HCT116 (cell line): ENCODE measurements at regions not wholly inside any gene's neighbourhood (a gene's known extent, or its start where the extent isn't known, plus 50 kb on each side); places are given as distances from the start of the nearest gene placed in this dataset.

Source experiments
- ATAC-seq: fragments of 200-7000 bp; cut with Tn5 transposase; 2 replicates; pipeline ENCODE4 v1.9.1; 2020; ENCODE audit warnings: mild to moderate bottlenecking, moderate library complexity
- BruUV-seq: library from RNA; stranded (reverse); fragments of 400-500 nt; replicated peaks from 2 replicates; lab custom pipeline; 2021; lab: Mats Ljungman, UMichigan
- CTCF ChIA-PET: fragments of 300-600 bp; sonication (Branson Sonifier 250); formaldehyde crosslinking; loops from one replicate; lab custom pipeline; 2021; ENCODE audit warnings: antibody characterized with exemption; lab: Charles Lee
- POLR2A ChIA-PET: fragments of 300-600, 350-600 bp; sonication (Branson Sonifier 250); formaldehyde crosslinking; loops from one replicate; lab custom pipeline; 2021; ENCODE audit warnings: antibody characterized with exemption; lab: Charles Lee
- RAD21 ChIA-PET, 2 experiments: fragments of 300-600 bp; sonication (Branson Sonifier 250); formaldehyde crosslinking; loops; one replicate each; lab custom pipeline; 2023; ENCODE audit warnings: low total read pairs in 2 of 2; ENCODE audit not compliant: uncharacterized antibody in 2 of 2, unreplicated experiment in 2 of 2, low non-redundant PET in 1 of 2; lab: Charles Lee
- DNase-seq: peaks from one replicate; pipeline ENCODE4 v3.0.0-alpha.2; 2010; ENCODE audit warnings: low read depth, low spot score
- H2AFZ ChIP-seq: fragments of 200-600 bp; shearing (Covaris generic), sonication (generic); 2 replicates; pipeline ENCODE4 v1.6.1; 2017; ENCODE audit warnings: low read depth, mixed run types, mixed read lengths, antibody characterized with exemption, low read length; ENCODE audit not compliant: poor library complexity, severe bottlenecking
- H3K27ac ChIP-seq: 2 replicates; pipeline ENCODE4 v1.5.1; 2012; ENCODE audit warnings: low read depth, low read length
- H3K27me3 ChIP-seq: fragments of 200-600 bp; sonication (generic); 2 replicates; pipeline ENCODE4 v1.6.1; 2016; ENCODE audit warnings: mixed run types, low read length, mixed read lengths; ENCODE audit not compliant: insufficient read depth
- H3K36me3 ChIP-seq, 2 experiments: fragments of 200-500 bp in 1 of 2; fragments of 200-600 bp in 1 of 2; sonication (Bioruptor generic) in 1 of 2; sonication (generic) in 1 of 2; 2 replicates each; pipeline versions ENCODE4 v1.5.1 to v1.6.1; 2014 to 2016; ENCODE audit warnings: low read length in 2 of 2, inconsistent platforms in 1 of 2, mixed read lengths in 1 of 2, mixed run types in 1 of 2; ENCODE audit not compliant: insufficient read depth in 2 of 2, control insufficient read depth in 1 of 2
- H3K4me1 ChIP-seq, 2 experiments: fragments of 200-600 bp in 1 of 2; sonication (generic) in 1 of 2; 2 replicates each; pipeline versions ENCODE4 v1.5.1 to v1.6.1; 2012 to 2017; ENCODE audit warnings: low read length in 2 of 2, inconsistent platforms in 1 of 2, mild to moderate bottlenecking in 1 of 2, mixed read lengths in 1 of 2, mixed run types in 1 of 2, moderate library complexity in 1 of 2; ENCODE audit not compliant: insufficient read depth in 2 of 2, control insufficient read depth in 1 of 2
- H3K4me2 ChIP-seq: fragments of 200-600 bp; sonication (generic); 2 replicates; pipeline ENCODE4 v1.6.1; 2017; ENCODE audit warnings: mixed run types, low read length, mixed read lengths
- H3K4me3 ChIP-seq, 2 experiments: fragments of 200-600 bp in 1 of 2; sonication (generic) in 1 of 2; replicated peaks in 1 of 2; 2 replicates each; pipeline ENCODE4 v1.5.1; 2011 to 2016; ENCODE audit warnings: low read length in 2 of 2, control low read depth in 1 of 2, low read depth in 1 of 2, mild to moderate bottlenecking in 1 of 2, mixed read lengths in 1 of 2, mixed run types in 1 of 2
- H3K79me2 ChIP-seq: fragments of 200-600 bp; sonication (generic); 2 replicates; pipeline ENCODE4 v1.6.1; 2017; ENCODE audit warnings: mild to moderate bottlenecking, mixed run types, low read length, moderate library complexity, mixed read lengths; ENCODE audit not compliant: insufficient read depth
- H3K9ac ChIP-seq: fragments of 200-600 bp; sonication (generic); 2 replicates; pipeline ENCODE4 v1.6.1; 2016; ENCODE audit warnings: low read length, mixed read lengths
- H3K9me2 ChIP-seq: fragments of 200-600 bp; sonication (generic), shearing (Covaris generic); 2 replicates; pipeline ENCODE4 v1.6.1; 2017; ENCODE audit warnings: mixed run types, mild to moderate bottlenecking, moderate library complexity; ENCODE audit not compliant: insufficient read depth
- H3K9me3 ChIP-seq, 2 experiments: fragments of 200-500 bp in 1 of 2; fragments of 200-600 bp in 1 of 2; sonication (Bioruptor generic) in 1 of 2; sonication (generic) in 1 of 2; 2 replicates each; pipeline ENCODE4 v1.6.1; 2014 to 2017; ENCODE audit warnings: low read length in 2 of 2, mixed read lengths in 2 of 2, inconsistent platforms in 1 of 2, low read depth in 1 of 2, mild to moderate bottlenecking in 1 of 2, mixed run types in 1 of 2, moderate library complexity in 1 of 2; ENCODE audit not compliant: control insufficient read depth in 1 of 2, insufficient read depth in 1 of 2
- H4K20me1 ChIP-seq: fragments of 200-600 bp; sonication (generic), shearing (Covaris generic); 2 replicates; pipeline ENCODE4 v1.6.1; 2017; ENCODE audit warnings: mixed run types, mild to moderate bottlenecking, moderate library complexity; ENCODE audit not compliant: insufficient read depth
- CEBPB ChIP-seq: IDR thresholded peaks from 2 replicates; pipeline ENCODE4 v1.6.1; 2012; ENCODE audit warnings: low read depth
- ELF1 ChIP-seq: IDR thresholded peaks from 2 replicates; pipeline ENCODE4 v1.6.1; 2012; ENCODE audit warnings: low read depth, borderline replicate concordance
- EZH2 ChIP-seq: fragments of 200-600 bp; sonication (generic); IDR thresholded peaks from 2 replicates; pipeline ENCODE4 v1.6.1; 2017; ENCODE audit warnings: antibody characterized with exemption, mixed run types
- FOSL1 ChIP-seq: IDR thresholded peaks from 2 replicates; pipeline ENCODE4 v1.6.1; 2012; ENCODE audit warnings: low read depth
- POLR2AphosphoS5 ChIP-seq: IDR thresholded peaks from 2 replicates; pipeline ENCODE4 v1.6.1; 2011; ENCODE audit warnings: mild to moderate bottlenecking, low read depth, low read length, moderate library complexity
- RAD21 ChIP-seq: IDR thresholded peaks from 2 replicates; pipeline ENCODE4 v1.6.1; 2012; ENCODE audit warnings: low read depth, mild to moderate bottlenecking
- REST ChIP-seq: IDR thresholded peaks from 2 replicates; pipeline ENCODE4 v1.6.1; 2012; ENCODE audit warnings: low read depth
- SIN3A ChIP-seq: IDR thresholded peaks from 2 replicates; pipeline ENCODE4 v1.6.1; 2012; ENCODE audit warnings: low read depth
- SP1 ChIP-seq: IDR thresholded peaks from 2 replicates; pipeline ENCODE4 v1.6.1; 2012; ENCODE audit warnings: low read depth
- SRF ChIP-seq: IDR thresholded peaks from 2 replicates; pipeline ENCODE4 v1.6.1; 2012; ENCODE audit warnings: low read depth
- TCF7L2 ChIP-seq: IDR thresholded peaks from 2 replicates; pipeline ENCODE4 v1.7.0; 2011; ENCODE audit warnings: borderline replicate concordance, inconsistent platforms; ENCODE audit not compliant: insufficient read depth, insufficient read length; ENCODE audit errors: extremely low read depth
- YY1 ChIP-seq: IDR thresholded peaks from 2 replicates; pipeline ENCODE4 v1.6.1; 2011; ENCODE audit warnings: low read length, low read depth, moderate library complexity, mild to moderate bottlenecking; ENCODE audit not compliant: insufficient replicate concordance; ENCODE audit errors: extremely low read depth
- ZBTB33 ChIP-seq: IDR thresholded peaks from 2 replicates; pipeline ENCODE4 v1.6.1; 2011; ENCODE audit warnings: mild to moderate bottlenecking, low read length, moderate library complexity; ENCODE audit not compliant: insufficient replicate concordance; ENCODE audit errors: extremely low read depth
- ZFX ChIP-seq: fragments of 450-650 bp; IDR thresholded peaks from 2 replicates; pipeline ENCODE4 v1.6.1; 2017
- intact Hi-C: fragments of 100-400 bp; cut with micrococcal nuclease; formaldehyde crosslinking; loops from 2 replicates; pipeline ENCODE4 v1.10.0; 2022
- TF ChIP-seq, protein P1 (sequence below), 3 experiments: fragments of 200-600 bp in 1 of 3; sonication (generic) in 1 of 3; IDR thresholded peaks in 2 of 3; conservative IDR thresholded peaks in 1 of 3; 2 replicates each; pipeline ENCODE4 v1.5.1; 2012 to 2017; ENCODE audit warnings: low read depth in 2 of 3, low read length in 2 of 3, antibody characterized with exemption in 1 of 3, borderline replicate concordance in 1 of 3, control low read depth in 1 of 3, mild to moderate bottlenecking in 1 of 3, mixed read lengths in 1 of 3, mixed run types in 1 of 3, moderate library complexity in 1 of 3; ENCODE audit not compliant: insufficient read depth in 1 of 3
- TF ChIP-seq, protein P2 (sequence below): IDR thresholded peaks from 2 replicates; pipeline ENCODE4 v1.6.1; 2012

- TF ChIP-seq, protein P1, sequence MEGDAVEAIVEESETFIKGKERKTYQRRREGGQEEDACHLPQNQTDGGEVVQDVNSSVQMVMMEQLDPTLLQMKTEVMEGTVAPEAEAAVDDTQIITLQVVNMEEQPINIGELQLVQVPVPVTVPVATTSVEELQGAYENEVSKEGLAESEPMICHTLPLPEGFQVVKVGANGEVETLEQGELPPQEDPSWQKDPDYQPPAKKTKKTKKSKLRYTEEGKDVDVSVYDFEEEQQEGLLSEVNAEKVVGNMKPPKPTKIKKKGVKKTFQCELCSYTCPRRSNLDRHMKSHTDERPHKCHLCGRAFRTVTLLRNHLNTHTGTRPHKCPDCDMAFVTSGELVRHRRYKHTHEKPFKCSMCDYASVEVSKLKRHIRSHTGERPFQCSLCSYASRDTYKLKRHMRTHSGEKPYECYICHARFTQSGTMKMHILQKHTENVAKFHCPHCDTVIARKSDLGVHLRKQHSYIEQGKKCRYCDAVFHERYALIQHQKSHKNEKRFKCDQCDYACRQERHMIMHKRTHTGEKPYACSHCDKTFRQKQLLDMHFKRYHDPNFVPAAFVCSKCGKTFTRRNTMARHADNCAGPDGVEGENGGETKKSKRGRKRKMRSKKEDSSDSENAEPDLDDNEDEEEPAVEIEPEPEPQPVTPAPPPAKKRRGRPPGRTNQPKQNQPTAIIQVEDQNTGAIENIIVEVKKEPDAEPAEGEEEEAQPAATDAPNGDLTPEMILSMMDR (IDR thresholded peaks at IDR 0.05 in 2 of 3, conservative IDR thresholded peaks at IDR 0.05 in 1 of 3; ENCODE audit: borderline replicate concordance in 1 of 3, insufficient read depth in 1 of 3, low read depth in 2 of 3, low read length in 2 of 3) = no peak
- TF ChIP-seq ZFX = no peak
- TF ChIP-seq SP1 = no peak
Observed at GRCh38 chr1:14390816-14391215, 207.7 kb upstream of the KAZN start (continued).

- CTCF ChIA-PET = no interaction called here
- no TSS peak for BruUV-seq
Observed at GRCh38 chr1:14392161-14392858, 206.2 kb upstream of the KAZN start.

More at GRCh38 chr1:14392161-14392858, 206.2 kb upstream of the KAZN start:
- Histone ChIP-seq H3K4me1 (no peaks in the 10 kb centered on the region), H3K27ac (no peak overlapping the region), H3K79me2 (no peaks in the 10 kb centered on the region), H3K9ac (no peak overlapping the region), H3K9me2 (no peaks in the 10 kb centered on the region), H3K27me3 (no peaks in the 10 kb centered on the region), H2AFZ (no peak overlapping the region), H3K4me2 (no peak overlapping the region), H3K9me3 (no peaks in the 10 kb centered on the region), H3K4me3 (no peak overlapping the region), H3K36me3 (no peaks in the 10 kb centered on the region), H4K20me1 (no peaks in the 10 kb centered on the region)
- DNase-seq (no peak), ATAC-seq (no peak)
- TF ChIP-seq FOSL1 (no peak), EZH2 (no peak), POLR2AphosphoS5 (no peak), RAD21 (no peak), ZBTB33 (no peak), CEBPB (no peak), ELF1 (no peak), SRF (no peak), YY1 (no peak), TCF7L2 (no peak), SP1 (no peak), SIN3A (no peak), ZFX (no peak), REST (no peak)
- TF ChIP-seq, protein P2, sequence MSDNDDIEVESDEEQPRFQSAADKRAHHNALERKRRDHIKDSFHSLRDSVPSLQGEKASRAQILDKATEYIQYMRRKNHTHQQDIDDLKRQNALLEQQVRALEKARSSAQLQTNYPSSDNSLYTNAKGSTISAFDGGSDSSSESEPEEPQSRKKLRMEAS = no peak
- intact Hi-C loops = no loop called here
- ChIA-PET RAD21 (no interaction called here), POLR2A (no interaction called here)
